DMS114 treated with DMSO at 0.1 percent for 48 hours (cell line): ENCODE measurements at regions not wholly inside any gene's neighbourhood (a gene's known extent, or its start where the extent isn't known, plus 50 kb on each side); places are given as distances from the start of the nearest gene placed in this dataset.

ENCODE experiments used
- DNase-seq: peaks from one replicate; lab custom pipeline; 2025; ENCODE audit not compliant: unreplicated experiment; lab: John Stamatoyannopoulos, UW

- DNase-seq: no peak
Observed at GRCh38 chr14:99101855-99102461, 170.0 kb downstream of the BCL11B start.

GRCh38 chr14:99116741-99117295 lies 155.2 kb downstream of the BCL11B start:
- no peak for DNase-seq

- DNase-seq: no peak
Observed at GRCh38 chr14:99117671-99118045, 154.3 kb downstream of the BCL11B start.

- DNase-seq: no peak
Observed at GRCh38 chr14:99118046-99118721, 153.8 kb downstream of the BCL11B start.

GRCh38 chr14:99118946-99119345 lies 153.1 kb downstream of the BCL11B start:
- DNase-seq: no peak
